SKM-1 (cell line): ENCODE measurements at regions not wholly inside any gene's neighbourhood (a gene's known extent, or its start where the extent isn't known, plus 50 kb on each side); places are given as distances from the start of the nearest gene placed in this dataset.
"Not testable (repeated sequence)": the region's sequence is repeated elsewhere in the genome, so short reads cannot be mapped to it uniquely, and the experiment has no call there.

Experiments used
- DNase-seq: peaks from one replicate; lab custom pipeline; 2025; ENCODE audit not compliant: unreplicated experiment; lab: John Stamatoyannopoulos, UW

GRCh38 chr6:145547594-145548335 lies 187.6 kb downstream of the EPM2A start:
- no peak for DNase-seq

DNA sequence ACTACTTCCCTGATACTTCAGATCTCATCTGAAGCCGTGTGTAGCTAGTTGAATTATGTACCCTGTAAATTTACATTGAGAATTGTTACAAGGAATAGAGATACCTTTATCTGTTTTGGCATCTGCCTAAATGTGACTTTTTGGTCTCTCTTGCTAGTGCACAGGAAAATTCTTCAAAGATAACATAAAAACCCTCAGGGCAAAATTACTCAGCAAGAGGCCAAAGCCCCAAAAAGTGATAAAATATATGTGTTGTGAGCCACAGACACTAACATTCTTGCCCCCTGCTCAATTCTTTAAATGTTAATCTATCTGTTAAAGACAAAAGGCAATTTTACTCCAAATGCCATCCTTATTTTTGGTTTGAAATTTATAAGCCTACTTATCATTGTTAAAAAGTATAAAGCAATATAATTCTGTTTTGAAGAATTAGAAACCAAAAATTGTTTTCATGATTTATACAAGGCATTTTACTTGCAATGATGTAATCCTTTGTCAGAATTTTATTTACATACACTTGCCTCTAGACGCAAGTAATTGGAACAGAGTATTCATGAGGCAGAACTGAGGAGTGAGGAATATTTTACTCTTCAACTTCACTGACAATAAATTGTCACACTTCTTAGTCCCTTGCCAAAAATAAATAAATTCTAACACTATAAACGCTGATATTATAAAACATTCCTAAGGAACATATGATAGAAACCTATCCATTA lies 186.2 kb downstream of the EPM2A start:
- DNase-seq, result no peak

DNA sequence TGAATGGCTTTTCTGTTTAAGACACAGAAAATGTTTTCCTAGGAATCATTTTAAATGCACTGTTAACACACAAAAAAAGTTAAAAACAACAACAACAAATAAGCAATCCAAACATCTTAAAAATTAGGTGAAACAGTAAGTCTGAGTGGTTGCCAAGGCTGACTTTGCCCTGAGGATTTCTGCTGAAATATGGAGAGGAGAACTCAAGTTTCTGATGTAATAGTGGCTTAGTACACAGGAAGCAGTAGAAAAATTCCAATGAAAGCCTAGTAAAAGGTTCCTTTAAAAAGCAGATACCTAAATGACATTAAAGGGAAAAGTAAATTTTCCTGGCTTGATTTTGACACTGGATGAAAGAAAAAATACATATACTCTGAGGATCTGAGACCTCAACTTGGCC lies 184.2 kb downstream of the EPM2A start:
- no peak for DNase-seq

GRCh38 chr6:145555084-145555483 lies 180.2 kb downstream of the EPM2A start:
- no peak for DNase-seq

DNA sequence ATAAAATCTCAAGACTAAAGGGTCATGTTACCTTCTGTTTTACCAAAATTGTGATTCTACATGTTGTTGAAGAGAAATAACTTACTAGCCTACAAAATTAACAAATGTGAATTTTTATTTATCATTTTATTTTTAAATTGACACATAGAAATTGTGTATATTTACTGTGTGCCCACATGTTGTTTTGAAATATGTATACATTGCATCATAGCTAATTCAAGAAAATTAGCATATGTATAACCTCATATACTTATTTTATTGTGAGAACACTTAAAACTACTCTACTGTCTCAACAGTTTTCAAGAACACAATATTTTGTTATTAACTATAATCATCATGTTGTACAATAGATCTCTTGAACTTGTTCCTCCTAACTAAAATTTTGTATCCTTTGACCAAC lies 177.8 kb downstream of the EPM2A start:
- DNase-seq, result no peak

GRCh38 chr6:145559836-145560235 lies 175.5 kb downstream of the EPM2A start:
- no peak for DNase-seq

DNA sequence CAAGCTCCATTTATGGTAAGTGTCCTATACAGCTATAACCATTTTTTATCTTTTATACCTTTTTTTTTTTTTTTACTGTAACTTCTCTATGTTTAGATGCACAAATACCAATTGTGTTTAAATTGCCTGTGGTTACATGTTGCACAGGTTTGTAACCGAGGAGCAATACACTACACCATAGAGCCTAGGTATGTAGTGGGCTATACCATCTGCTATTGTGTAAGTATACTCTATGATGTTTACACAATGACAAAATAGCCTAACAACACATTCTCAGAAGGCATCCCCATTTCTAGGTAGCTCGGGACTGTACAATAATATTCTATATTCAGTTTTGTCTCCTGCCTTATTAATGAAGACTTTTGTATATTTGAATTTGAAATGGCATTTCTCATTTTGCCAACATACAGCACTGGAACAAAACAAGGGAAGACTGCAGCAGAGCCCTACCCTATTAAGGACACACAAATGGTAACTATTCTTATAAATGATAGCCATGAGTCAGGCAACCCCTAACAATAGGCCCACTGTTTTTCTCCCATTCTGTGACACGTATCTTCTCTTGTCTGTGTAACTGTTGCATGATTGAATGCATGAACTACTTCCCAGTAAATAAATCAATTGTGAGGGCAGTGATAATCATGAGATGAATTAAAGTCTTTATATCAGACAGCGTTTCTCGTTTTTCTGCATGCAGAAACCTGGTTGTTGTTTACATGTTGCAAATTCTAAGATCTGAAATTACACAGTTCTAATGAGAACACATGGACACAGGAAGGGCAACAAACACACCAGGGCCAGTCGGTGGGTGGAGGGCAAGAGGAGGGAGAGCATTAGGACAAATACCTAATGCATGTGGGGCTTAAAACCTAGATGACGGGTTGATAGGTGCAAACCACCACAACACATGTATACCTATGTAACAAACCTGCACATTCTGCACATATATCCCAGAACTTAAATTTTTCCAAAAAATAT lies 173.9 kb downstream of the EPM2A start:
- no peak for DNase-seq

- no peak for DNase-seq
Measured at GRCh38 chr6:145562771-145563615, 172.3 kb downstream of the EPM2A start.

DNA sequence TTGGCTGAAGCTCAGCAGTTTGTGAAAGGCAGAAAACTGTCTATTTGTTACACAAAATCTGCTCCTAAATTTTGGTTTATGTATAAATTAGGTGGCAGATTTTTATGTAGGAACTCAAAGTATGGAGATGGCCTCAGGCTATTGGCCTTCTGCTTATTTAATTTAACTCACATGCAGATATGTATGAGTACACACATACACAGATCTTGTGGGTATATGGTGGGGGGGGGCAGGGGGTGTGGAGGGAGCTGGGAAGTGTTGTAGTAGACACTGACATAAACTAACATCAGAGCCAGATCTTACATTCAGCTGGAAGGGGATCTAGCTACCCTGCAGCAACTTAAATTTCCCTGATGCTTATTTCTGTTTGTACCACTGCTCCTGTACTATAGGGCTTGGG lies 170.8 kb downstream of the EPM2A start:
- DNase-seq, result no peak

DNA sequence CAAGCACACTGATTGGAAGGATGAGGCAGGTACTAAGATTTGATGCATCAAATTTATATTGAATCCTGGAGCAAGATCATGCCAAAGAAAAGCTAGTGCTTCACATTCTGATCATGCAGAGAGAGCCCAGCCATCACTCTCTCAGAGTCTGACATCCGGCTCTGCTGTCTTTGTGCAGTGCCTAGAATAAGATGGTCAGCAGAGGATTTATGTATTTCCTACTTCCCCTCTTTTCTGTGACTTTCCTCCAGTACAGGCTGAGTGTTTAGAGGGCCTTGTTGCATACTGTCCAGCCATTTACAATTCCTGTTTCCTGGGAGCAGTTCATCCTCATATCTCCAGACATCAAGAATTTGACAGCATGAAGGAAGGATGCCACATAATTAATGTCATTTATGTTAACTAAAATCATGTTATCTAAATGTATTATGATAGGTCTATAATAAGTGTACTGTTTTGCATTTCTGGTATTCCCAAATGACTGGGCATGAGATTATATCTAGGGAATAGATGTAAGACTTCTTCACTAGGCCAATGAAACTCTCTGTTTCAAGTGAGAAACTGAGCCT lies 167.6 kb downstream of the EPM2A start:
- no peak for DNase-seq

- no peak for DNase-seq
Measured at GRCh38 chr6:145569140-145569539, 166.2 kb downstream of the EPM2A start.

DNA sequence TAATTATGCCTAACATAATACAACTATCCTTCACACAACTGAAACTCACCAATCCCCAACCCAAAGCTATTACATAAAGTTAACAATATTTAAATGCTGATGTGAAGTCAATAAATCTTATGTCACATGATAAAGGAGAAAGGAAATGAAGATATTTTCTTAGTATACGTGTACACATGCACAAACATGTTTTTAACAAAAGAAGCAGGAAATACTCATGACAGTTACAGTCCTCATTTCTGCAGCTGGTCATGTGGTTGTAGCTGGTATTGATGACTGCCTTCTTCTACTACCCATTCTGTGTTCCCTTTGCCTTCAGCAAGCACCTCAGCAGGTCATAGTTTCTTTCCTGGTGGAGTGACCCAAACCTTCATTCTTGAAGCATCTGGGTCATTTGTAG lies 165.0 kb downstream of the EPM2A start:
- DNase-seq, result not testable (repeated sequence)

DNA sequence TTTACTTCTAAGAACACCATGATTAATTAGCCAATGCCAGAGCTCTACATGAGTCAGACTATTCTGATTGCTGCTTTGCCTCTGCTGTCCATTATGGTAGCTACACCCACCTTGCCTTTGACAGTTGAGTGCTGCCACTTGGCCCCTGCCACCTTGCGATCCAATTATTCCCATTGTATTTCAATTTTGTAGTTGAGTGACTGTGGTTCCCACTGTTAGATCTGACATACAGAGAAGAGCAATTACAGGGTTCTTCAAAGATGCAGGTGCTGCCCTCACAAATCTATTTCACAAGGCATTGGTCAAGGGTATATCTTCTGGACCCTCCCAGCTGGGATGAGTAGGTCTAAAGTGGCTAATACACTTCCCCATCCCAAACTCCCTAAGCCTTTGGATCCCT lies 161.1 kb downstream of the EPM2A start:
- not testable (repeated sequence) for DNase-seq
